Right cardiac atrium (tissue), 5 donors: ENCODE measurements at regions not wholly inside any gene's neighbourhood (a gene's known extent, or its start where the extent isn't known, plus 50 kb on each side); places are given as distances from the start of the nearest gene placed in this dataset.

ENCODE experiments used
- ATAC-seq, 2 donors: fragments of 200-7000 bp; cut with Tn5 transposase; one replicate each; pipeline versions ENCODE4 v1.8.0 to v1.9.1; 2020; ENCODE audit warnings: moderate library complexity in 2 of 2, mild to moderate bottlenecking in 1 of 2
- DNase-seq, 3 donors: peaks; one replicate each; pipeline ENCODE4 v3.0.0-alpha.2; 2020
- H3K27ac ChIP-seq: one replicate; pipeline ENCODE4 v1.5.1; 2013; ENCODE audit warnings: mild to moderate bottlenecking, low read length, control low read depth, moderate library complexity
- H3K27me3 ChIP-seq: one replicate; pipeline ENCODE4 v1.6.1; 2013; ENCODE audit not compliant: control insufficient read depth, insufficient read depth
- H3K4me1 ChIP-seq: one replicate; pipeline ENCODE4 v1.6.1; 2013; ENCODE audit warnings: low read length; ENCODE audit not compliant: control insufficient read depth, insufficient read depth
- H3K4me3 ChIP-seq: one replicate; pipeline ENCODE4 v1.5.1; 2013; ENCODE audit warnings: low read length, control low read depth
- H3K9me3 ChIP-seq: one replicate; pipeline ENCODE4 v1.6.1; 2013; ENCODE audit warnings: low read length; ENCODE audit not compliant: control insufficient read depth
- WGBS: extraction: QIAGEN DNeasy Blood & Tissue Kit; methylation state at CpG from one replicate; pipeline ENCODE4 v1.1.7; 2013; 5-methylcytosine and 5-hydroxymethylcytosine counted together
- intact Hi-C, 4 donors: fragments of 100-400 bp; cut with DNase I; formaldehyde crosslinking; loops; one replicate each; pipeline versions ENCODE4 v1.11.0 to v1.14.0; 2022 to 2023
- donor health status: healthy with polysubstance abuse.
- donor health status: DM: no; HTN: yes; CAD: no.
- donor health status: DM: no; HTN: no; CAD: no.
- donor health status: DM: no; HTN: yes; CAD: no; lungs with severe emphysema.
- donor health status: DM: yes; HTN: yes; CAD: no.

GRCh38 chr16:73205153-73205886 is 157.4 kb upstream of the ZFHX3 start:
- H3K27ac ChIP-seq, result no peak overlapping the region
- ATAC-seq (no peak), DNase-seq (no peak)
- H3K9me3 ChIP-seq, result no peaks in the 10 kb centered on the region
- H3K4me3 ChIP-seq, result no peak overlapping the region
- no peaks in the 10 kb centered on the region for H3K4me1 ChIP-seq
- H3K27me3 ChIP-seq, result no peaks in the 10 kb centered on the region
- 87% methylated on average over 9 of the region's 9 CpGs for WGBS
- intact Hi-C loops, result no loop called here

- DNase-seq (no peak), ATAC-seq (peak in 1 of 2 donors; percentile 19)
- no peak overlapping the region for H3K27ac ChIP-seq
- no peaks in the 10 kb centered on the region for H3K4me1 ChIP-seq
- H3K9me3 ChIP-seq, result no peaks in the 10 kb centered on the region
- intact Hi-C loops, result no loop called here
- no peaks in the 10 kb centered on the region for H3K27me3 ChIP-seq
- 84% methylated on average over 8 of the region's 8 CpGs for WGBS
- no peak overlapping the region for H3K4me3 ChIP-seq
Observed at GRCh38 chr16:73204359-73205152, 156.6 kb upstream of the ZFHX3 start.

- ATAC-seq, result peak in 1 of 2 donors; percentile 50
- no peaks in the 10 kb centered on the region for H3K27me3 ChIP-seq
- intact Hi-C loops, result no loop called here
Observed at GRCh38 chr16:73202161-73202729, 154.3 kb upstream of the ZFHX3 start.

GRCh38 chr16:73199214-73199613 is 151.3 kb upstream of the ZFHX3 start:
- WGBS, result 83% methylated on average over 7 of the region's 7 CpGs
- no peak overlapping the region for H3K27ac ChIP-seq
- H3K4me1 ChIP-seq, result no peaks in the 10 kb centered on the region
- intact Hi-C loops, result loop anchor here (5.0 to 10.0 kb wide), 4 partner anchors 134 to 694 kb away; no protein-coding TSS in a partner anchor
- H3K9me3 ChIP-seq, result no peaks in the 10 kb centered on the region
- DNase-seq (no peak), ATAC-seq (no peak)
- H3K27me3 ChIP-seq, result no peaks in the 10 kb centered on the region
- no peak overlapping the region for H3K4me3 ChIP-seq

More at GRCh38 chr16:73202161-73202729, 154.3 kb upstream of the ZFHX3 start:
- no peak for DNase-seq
- WGBS, result 60% methylated on average over 5 of the region's 5 CpGs
- no peaks in the 10 kb centered on the region for H3K9me3 ChIP-seq
- H3K27ac ChIP-seq, result no peak overlapping the region
- no peak overlapping the region for H3K4me3 ChIP-seq
- H3K4me1 ChIP-seq, result no peaks in the 10 kb centered on the region

GRCh38 chr16:73198481-73198880 is 150.6 kb upstream of the ZFHX3 start:
- no peaks in the 10 kb centered on the region for H3K4me1 ChIP-seq
- 85% methylated on average over 5 of the region's 5 CpGs for WGBS
- H3K27ac ChIP-seq, result no peak overlapping the region
- ATAC-seq (no peak), DNase-seq (no peak)
- no peaks in the 10 kb centered on the region for H3K9me3 ChIP-seq
- H3K27me3 ChIP-seq, result no peaks in the 10 kb centered on the region
- H3K4me3 ChIP-seq, result no peak overlapping the region
- intact Hi-C loops, result loop anchor here (5.0 to 10.0 kb wide), 4 partner anchors 134 to 694 kb away; no protein-coding TSS in a partner anchor

GRCh38 chr16:73197598-73197997 is 149.7 kb upstream of the ZFHX3 start:
- no peaks in the 10 kb centered on the region for H3K9me3 ChIP-seq
- ATAC-seq, result no peak
- H3K27me3 ChIP-seq, result no peaks in the 10 kb centered on the region
- H3K27ac ChIP-seq, result no peak overlapping the region
- WGBS, result 93% methylated on average over 3 of the region's 3 CpGs
- H3K4me1 ChIP-seq, result no peaks in the 10 kb centered on the region
- no peak for DNase-seq
- intact Hi-C loops, result loop anchor here (5.0 to 10.0 kb wide), 4 partner anchors 133 to 693 kb away; no protein-coding TSS in a partner anchor
- H3K4me3 ChIP-seq, result no peak overlapping the region

GRCh38 chr16:73196670-73197069 is 148.7 kb upstream of the ZFHX3 start:
- no peak overlapping the region for H3K27ac ChIP-seq
- no peaks in the 10 kb centered on the region for H3K27me3 ChIP-seq
- 36% methylated on average over 4 of the region's 4 CpGs for WGBS
- no peak overlapping the region for H3K4me3 ChIP-seq
- DNase-seq (peak; percentile 70 to 88 (median 71)), ATAC-seq (peak; percentile 87 to 89)
- H3K9me3 ChIP-seq, result no peaks in the 10 kb centered on the region
- intact Hi-C loops, result loop anchor here (5.0 to 10.0 kb wide), 4 partner anchors 132 to 692 kb away; no protein-coding TSS in a partner anchor
- H3K4me1 ChIP-seq, result no peaks in the 10 kb centered on the region

- H3K9me3 ChIP-seq, result no peaks in the 10 kb centered on the region
- intact Hi-C loops, result loop anchor here (10.0 kb wide), 3 partner anchors 129 to 689 kb away; no protein-coding TSS in a partner anchor
- DNase-seq (no peak), ATAC-seq (no peak)
- no peak overlapping the region for H3K4me3 ChIP-seq
- H3K4me1 ChIP-seq, result no peaks in the 10 kb centered on the region
- no peaks in the 10 kb centered on the region for H3K27me3 ChIP-seq
- H3K27ac ChIP-seq, result no peak overlapping the region
- WGBS, result 95% methylated on average over 1 of the region's 1 CpG
Observed at GRCh38 chr16:73193464-73193863, 145.5 kb upstream of the ZFHX3 start.

- Histone ChIP-seq H3K9me3 (no peaks in the 10 kb centered on the region), H3K4me3 (no peak overlapping the region), H3K4me1 (no peaks in the 10 kb centered on the region), H3K27ac (no peak overlapping the region), H3K27me3 (no peaks in the 10 kb centered on the region)
- DNase-seq (no peak), ATAC-seq (no peak)
- WGBS, result 71% methylated on average over 19 of the region's 19 CpGs
- intact Hi-C loops, result loop anchor here (10.0 kb wide), 3 partner anchors 128 to 688 kb away; no protein-coding TSS in a partner anchor
Observed at GRCh38 chr16:73192232-73192894, 144.4 kb upstream of the ZFHX3 start.

GRCh38 chr16:73191660-73192046 is 143.7 kb upstream of the ZFHX3 start:
- no peak for ATAC-seq

More at GRCh38 chr16:73191660-73192046, 143.7 kb upstream of the ZFHX3 start:
- intact Hi-C loops, result loop anchor here (10.0 kb wide), 3 partner anchors 127 to 687 kb away; no protein-coding TSS in a partner anchor
- no peaks in the 10 kb centered on the region for H3K9me3 ChIP-seq
- no peak for DNase-seq
- no peaks in the 10 kb centered on the region for H3K4me1 ChIP-seq
- H3K4me3 ChIP-seq, result no peak overlapping the region
- H3K27ac ChIP-seq, result no peak overlapping the region
- whole genome bisulfite sequencing, result 80% methylated on average over 8 of the region's 8 CpGs
- H3K27me3 ChIP-seq, result no peaks in the 10 kb centered on the region
